Stimulated activated CD8-positive, alpha-beta memory T cell treated with anti-CD3 and anti-CD28 coated beads, Interleukin-7, amount 100 ng/mL, for 48 hours (primary cell): ENCODE measurements at regions not wholly inside any gene's neighbourhood (a gene's known extent, or its start where the extent isn't known, plus 50 kb on each side); places are given as distances from the start of the nearest gene placed in this dataset.

ENCODE experiments used
- DNase-seq, 2 donors: peaks; one replicate each; pipeline ENCODE4 v3.0.0-alpha.2; 2020; ENCODE audit warnings: low read depth in 1 of 2; ENCODE audit errors: extremely low read depth in 1 of 2

DNA sequence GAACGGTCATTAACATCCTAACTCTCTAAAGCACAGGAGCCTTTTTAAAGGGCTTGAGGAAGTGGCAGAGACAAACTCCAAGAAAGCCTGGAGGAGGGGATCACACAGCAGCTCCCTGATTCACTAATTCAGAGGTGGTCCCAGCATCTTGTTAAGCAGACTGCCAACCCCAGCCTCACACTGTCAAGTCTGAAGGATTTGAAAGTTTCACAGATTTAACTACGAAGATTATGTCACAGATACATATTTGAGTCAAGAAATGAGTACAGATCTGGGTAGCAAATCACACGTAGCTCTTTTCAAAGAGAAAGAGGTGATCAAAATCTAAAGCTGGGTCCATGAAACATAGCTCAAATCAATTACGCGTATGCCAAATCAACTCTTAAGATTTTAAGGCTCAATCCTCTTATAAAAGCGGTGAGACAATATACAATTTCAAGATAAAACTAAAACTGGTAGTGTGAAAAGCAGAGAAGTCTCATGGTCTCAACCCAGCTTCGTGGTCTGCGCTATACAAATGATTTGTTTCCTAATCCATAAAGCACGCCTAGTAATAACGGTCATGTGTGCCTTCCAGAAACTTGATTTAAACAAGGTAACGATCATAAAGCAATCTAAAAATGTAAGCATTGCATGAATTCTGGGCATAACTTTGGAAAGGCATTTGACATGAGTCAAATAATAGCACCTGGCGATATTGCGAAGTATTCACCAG lies 229.9 kb upstream of the MKLN1 start:
- no peak for DNase-seq

DNA sequence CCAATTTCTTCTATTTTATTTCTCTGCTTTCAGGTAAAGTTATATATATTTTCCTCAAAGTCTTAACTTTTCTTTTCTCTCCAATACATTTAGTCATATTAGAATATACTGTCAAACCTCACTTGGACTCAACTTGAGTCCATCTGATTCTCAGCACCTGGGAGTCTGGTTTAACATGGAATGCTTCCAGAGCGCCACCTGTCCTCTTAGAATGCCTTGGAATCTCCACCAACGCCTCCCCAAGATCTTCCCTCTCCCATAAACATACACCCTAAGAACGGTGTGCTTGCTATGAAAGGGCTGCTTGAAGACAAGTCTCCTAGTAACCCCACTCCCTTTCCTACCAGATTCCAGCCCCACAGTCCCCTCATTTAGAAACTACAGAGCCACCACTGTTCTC lies 229.1 kb upstream of the MKLN1 start:
- no peak for DNase-seq

DNA sequence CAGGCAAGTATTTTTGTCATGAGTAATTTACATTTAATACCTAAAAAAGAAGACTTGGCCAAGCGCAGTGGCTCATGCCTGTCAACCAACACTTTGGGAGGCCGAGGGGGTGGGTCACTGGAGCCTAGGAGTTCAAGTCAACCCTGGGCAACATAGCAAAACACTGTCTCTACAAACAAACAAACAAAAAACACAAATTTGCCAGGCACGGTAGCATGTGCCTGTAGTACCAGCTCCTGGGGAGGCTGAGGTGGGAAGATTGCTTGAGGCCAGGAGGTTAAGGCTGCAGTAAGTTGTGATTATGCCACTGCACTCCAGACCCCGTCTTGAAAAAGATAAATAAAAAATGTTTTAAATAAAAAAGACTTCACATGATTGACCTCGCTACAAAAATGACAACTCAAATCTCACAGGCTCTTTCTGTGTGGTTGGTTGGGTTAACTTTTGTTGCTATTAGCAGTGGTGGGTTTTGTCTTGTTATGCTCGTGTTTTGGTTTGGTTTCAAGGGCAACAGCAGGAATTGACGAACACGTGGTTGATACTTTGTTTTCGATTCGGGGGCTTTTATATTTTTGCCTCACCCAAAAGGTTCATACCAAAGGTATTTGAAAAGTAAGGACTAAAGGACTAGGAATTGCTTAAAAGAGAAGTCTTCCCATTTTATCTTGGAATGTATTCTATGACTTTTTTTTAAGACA lies 227.2 kb upstream of the MKLN1 start:
- DNase-seq = no peak

DNA sequence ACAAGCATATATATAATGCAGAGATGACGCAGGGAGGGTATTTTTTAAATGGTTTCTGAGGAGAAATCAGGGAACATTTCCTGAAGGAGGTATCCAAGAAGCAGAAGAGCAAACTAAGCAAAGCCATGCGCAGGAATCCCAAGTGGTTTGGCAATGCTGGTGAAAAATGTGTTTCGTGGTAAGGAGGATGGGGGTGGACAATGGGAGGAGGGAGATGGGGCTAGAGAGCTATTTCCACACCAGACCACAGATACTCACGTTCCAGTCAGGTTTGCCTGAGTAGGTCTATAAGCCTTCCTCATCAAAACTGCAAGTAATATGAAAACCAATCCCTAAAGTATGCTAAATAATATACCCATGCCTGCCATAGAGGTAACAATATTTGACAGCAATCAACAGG lies 223.7 kb upstream of the MKLN1 start:
- DNase-seq = no peak

DNA sequence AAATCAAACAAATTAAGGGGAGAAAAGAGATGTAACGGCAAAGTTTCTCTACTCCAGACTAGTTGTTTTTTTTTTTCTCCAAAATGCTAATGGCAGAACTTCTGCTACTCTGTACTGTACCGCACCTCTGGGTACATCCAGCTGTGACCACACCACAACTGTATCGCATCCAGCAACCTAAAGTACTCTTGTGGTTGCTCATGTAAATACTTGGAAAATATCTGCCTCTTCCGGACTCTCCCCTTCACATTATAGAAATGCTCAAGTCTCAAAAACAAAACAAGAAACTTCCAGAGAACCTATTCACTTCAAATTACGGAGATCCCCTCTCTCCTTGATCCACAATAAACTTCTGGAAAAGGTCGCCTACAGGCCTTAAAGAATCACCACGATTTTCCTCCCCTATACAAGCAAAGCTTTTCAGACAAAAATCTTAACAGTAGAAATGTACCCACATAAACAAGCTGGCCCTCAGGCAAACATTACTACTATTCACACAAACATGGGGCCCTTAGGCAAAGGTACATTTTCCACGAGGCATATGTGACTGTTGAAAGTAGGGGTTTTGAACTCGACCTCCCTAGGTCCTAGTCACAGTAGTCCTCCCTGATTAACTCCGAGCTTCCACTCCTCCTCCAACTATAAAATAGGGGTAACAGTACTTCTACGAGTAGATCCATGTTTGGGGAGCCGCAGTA lies 222.9 kb upstream of the MKLN1 start:
- no peak for DNase-seq

- no peak for DNase-seq
Measured at GRCh38 chr7:131105294-131105798, 222.3 kb upstream of the MKLN1 start.

- peak; percentile 74 to 81 for DNase-seq
Measured at GRCh38 chr7:131105799-131106680, 221.6 kb upstream of the MKLN1 start.

DNA sequence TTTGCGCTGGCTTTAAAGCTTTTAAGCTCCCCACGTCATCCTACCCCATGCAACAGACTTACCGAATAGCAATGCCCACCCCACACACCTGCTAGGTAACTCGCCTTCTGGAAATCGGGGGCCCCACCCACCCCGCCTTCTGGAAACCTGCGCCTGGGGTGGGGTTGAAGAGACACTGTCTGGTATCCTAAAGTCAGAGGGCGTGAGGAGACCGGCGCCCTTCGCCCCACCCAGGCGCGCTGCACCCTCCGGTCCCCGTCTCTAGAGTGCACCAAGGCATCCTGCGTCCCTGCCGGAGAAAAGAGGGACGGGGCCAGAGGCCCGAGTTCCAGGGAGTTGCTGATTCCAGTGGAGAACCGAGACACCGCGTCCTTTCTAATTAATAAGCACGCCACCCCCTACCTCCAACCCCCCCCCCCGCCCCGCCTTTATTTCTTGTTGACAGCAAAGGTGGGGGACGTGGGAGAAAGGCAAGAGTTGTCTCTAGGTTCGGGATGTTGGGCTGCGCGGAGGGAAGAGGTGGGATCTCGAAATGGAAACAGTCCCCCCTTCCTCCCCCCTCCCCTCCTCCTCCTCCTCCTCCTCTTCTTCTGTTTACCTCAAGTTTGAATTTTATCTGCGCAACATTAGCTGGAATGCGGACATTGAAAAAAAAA lies 220.9 kb upstream of the MKLN1 start:
- DNase-seq = no peak

- DNase-seq = peak; percentile 49 to 60
Measured at GRCh38 chr7:131107337-131108211, 220.1 kb upstream of the MKLN1 start.

- no peak for DNase-seq
Measured at GRCh38 chr7:131108212-131108940, 219.3 kb upstream of the MKLN1 start.

- no peak for DNase-seq
Measured at GRCh38 chr7:131109011-131109758, 218.5 kb upstream of the MKLN1 start.

DNA sequence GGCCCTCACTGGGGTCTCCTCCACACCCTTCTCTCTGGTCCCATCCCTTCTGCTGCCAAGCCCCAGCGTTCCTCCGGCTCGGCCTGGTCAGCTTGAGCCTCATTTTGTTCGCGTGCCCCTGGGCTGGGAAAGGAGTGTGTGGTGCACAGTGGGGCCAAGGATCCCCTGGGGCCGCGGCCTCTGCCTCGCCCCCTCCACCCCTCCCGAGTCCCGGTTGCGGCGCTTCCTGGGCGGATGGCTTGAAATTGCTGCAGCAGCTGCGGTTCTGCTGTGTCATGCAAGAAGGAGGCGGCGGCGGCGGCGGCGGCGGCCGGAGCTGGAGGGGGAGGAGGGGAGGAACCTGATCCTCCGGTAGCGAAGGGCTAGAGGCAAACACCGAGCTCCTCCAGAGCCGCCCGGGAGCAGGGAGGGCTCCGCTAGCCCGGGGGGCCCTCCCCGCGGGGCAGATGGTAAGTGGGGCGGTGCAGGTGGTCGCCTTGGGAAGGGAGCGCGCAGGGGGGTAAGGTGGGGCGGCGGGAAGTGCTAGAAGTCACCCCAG lies 217.8 kb upstream of the MKLN1 start:
- peak; percentile 43 to 58 for DNase-seq

GRCh38 chr7:131110297-131111080 lies 217.2 kb upstream of the MKLN1 start:
- DNase-seq = no peak

- no peak for DNase-seq
Measured at GRCh38 chr7:131111081-131111576, 216.5 kb upstream of the MKLN1 start.

GRCh38 chr7:131111792-131112191 lies 215.9 kb upstream of the MKLN1 start:
- no peak for DNase-seq

GRCh38 chr7:131112431-131112830 lies 215.2 kb upstream of the MKLN1 start:
- DNase-seq = no peak

DNA sequence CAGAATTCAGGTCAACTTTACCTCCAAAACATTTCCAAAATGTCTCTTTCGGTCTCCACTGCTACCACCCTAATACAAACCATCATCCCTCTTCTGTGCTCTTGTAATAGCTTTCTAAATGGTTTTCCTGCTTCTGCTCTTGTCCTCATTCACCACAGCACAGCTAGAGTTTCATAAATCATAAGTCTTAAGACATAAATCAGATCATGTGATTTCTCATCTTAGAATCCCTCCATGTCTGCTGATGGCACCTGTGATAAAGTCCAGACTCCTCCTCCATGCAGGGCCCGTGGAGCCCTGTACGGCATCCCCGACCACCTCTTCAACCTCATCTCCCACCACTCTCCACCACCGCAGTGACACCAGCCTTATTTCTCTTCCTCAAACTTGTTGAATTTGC lies 212.3 kb upstream of the MKLN1 start:
- DNase-seq = no peak
